GM10248 (cell line): ENCODE measurements at regions not wholly inside any gene's neighbourhood (a gene's known extent, or its start where the extent isn't known, plus 50 kb on each side); places are given as distances from the start of the nearest gene placed in this dataset.

ENCODE experiments used
- CTCF ChIA-PET: fragments of 300-600 bp; sonication (Branson Sonifier 250); formaldehyde crosslinking; extraction: SDS; loops from one replicate; lab custom pipeline; 2021; ENCODE audit warnings: antibody characterized with exemption; lab: Yijun Ruan, JAX
- POLR2A ChIA-PET: fragments of 350-650 bp; sonication (Branson Sonifier 250); formaldehyde crosslinking; extraction: SDS; loops from one replicate; lab custom pipeline; 2020; ENCODE audit warnings: antibody characterized with exemption; lab: Yijun Ruan, JAX
- DNase-seq: peaks from one replicate; pipeline ENCODE4 v3.0.0; 2012; ENCODE audit errors: extremely low spot score
- CTCF ChIP-seq: IDR thresholded peaks from 2 replicates; pipeline ENCODE4 v1.5.1; 2012; ENCODE audit warnings: mild to moderate bottlenecking, low read depth; ENCODE audit errors: extremely low read depth, missing control alignments, control extremely low read depth

- POLR2A ChIA-PET: no interaction called here
- DNase-seq: no peak
- no peak for TF ChIP-seq CTCF
- CTCF ChIA-PET: no interaction called here
These were observed 809.0 kb downstream of the FAT4 start for GRCh38 chr4:126123611-126124325.

- CTCF ChIA-PET: no interaction called here
- POLR2A ChIA-PET: no interaction called here
- no peak for DNase-seq
- TF ChIP-seq CTCF: no peak
These were observed 810.1 kb downstream of the FAT4 start for GRCh38 chr4:126124818-126125217.

- POLR2A ChIA-PET: no interaction called here
- TF ChIP-seq CTCF: no peak
- no peak for DNase-seq
- CTCF ChIA-PET: interaction anchor here (1.3 kb wide), 1 partner anchor 23 kb away, joined by 3 read pairs; no protein-coding TSS in a partner anchor
These were observed 815.5 kb downstream of the FAT4 start for GRCh38 chr4:126130215-126130614.

GRCh38 chr4:126136922-126137781, 822.4 kb downstream of the FAT4 start:
- POLR2A ChIA-PET: no interaction called here
- CTCF ChIA-PET: no interaction called here
- DNase-seq: no peak
- TF ChIP-seq CTCF: no peak

GRCh38 chr4:126137782-126138170, 823.0 kb downstream of the FAT4 start:
- CTCF ChIA-PET: no interaction called here
- TF ChIP-seq CTCF: no peak
- POLR2A ChIA-PET: no interaction called here
- DNase-seq: no peak

GRCh38 chr4:126144543-126145237, 829.9 kb downstream of the FAT4 start:
- TF ChIP-seq CTCF: no peak
- CTCF ChIA-PET: no interaction called here
- POLR2A ChIA-PET: no interaction called here
- DNase-seq: no peak
